Dermis microvascular lymphatic vessel endothelial cell (primary cell): ENCODE measurements at regions not wholly inside any gene's neighbourhood (a gene's known extent, or its start where the extent isn't known, plus 50 kb on each side); places are given as distances from the start of the nearest gene placed in this dataset.
"Not testable (repeated sequence)": the region's sequence is repeated elsewhere in the genome, so short reads cannot be mapped to it uniquely, and the experiment has no call there.

Experiments used
- DNase-seq, 2 donors: peaks; one replicate each; pipeline versions ENCODE4 v3.0.0 to v3.0.0-alpha.2; 2010; ENCODE audit warnings: low read depth in 2 of 2

DNA sequence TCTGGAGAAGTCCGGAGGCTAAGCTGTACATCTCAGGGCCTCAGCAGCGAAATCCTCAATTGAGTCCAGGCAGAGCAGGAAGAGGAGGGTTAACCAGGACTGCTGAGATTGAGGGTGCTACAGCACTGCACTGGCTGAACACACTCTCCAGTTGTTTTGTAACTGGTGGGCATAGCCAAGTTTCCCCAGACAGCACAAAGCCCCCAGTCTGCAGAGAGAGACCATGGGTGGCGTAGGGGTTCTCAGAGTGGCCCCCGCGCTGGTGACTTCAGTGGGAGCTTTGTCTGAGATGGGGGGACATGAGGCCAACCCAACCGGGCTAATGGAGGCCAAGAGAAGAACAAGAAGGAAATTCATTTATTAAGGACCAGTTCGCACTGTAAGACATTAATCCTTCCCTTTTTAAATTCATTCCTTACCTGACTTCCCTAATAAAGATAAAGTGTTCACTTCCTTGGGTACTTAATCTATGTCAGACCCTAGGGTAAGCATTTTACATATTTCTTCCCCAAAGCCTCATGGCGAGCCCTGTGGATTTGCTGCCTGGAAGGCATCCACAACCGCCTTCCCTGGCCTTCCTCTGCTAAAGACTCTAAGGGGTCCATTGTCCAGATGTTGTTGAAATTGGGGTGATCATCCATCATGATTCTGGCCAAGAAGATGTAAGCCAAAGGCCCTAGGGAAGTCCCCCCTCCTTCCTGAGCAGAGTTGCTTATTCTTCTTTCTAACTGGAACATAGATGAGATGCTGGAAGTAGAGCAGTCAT is 121.4 kb upstream of the CHST15 start:
- no peak for DNase-seq

DNA sequence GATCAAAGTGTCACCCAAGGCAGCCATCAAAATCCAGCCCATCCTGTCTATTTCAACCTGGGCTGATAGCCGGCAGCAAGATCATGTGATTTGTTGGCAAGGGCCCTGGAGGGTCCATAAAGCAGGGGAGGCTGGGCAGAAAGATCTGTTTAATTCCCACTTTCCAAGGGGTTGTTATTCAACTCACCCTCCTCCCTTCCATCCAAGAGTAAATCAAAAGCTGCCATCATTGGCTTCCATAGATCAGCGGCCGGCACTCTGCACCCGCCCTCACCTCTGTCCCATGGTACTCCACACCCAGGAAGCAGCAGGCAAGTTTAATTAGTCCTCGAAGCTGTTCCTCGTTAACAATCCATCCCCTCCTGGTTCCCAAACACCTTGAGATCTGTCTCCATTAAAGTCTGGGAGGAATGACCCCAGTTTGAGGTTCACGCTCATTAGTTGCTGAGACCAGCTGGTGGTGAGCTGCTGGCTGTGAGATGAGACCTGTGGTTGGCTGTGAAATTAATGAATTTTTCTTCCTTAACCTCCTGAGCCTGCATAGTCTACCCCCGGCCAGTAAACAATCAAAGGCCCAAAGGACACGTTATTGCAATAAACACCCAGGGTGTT is 120.6 kb upstream of the CHST15 start:
- DNase-seq = no peak

DNA sequence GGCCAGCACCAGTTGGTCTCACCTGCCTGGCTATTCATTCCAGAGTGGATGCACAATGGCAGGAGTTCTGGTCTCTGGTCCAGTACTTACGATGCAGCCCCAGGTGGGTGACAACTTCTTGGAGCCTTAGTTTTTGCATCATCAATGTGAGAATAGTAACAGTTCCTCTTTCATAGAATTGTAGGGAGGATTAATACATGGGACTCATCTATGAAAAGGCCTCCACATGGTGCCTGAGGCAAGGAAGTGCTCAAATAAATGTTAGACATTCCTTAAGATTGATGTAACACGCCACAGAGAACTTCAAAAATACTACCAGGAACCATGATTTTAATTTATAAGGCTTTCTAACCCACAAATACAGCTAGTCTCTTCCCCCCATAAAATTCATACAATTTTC is 120.1 kb upstream of the CHST15 start:
- no peak for DNase-seq

DNA sequence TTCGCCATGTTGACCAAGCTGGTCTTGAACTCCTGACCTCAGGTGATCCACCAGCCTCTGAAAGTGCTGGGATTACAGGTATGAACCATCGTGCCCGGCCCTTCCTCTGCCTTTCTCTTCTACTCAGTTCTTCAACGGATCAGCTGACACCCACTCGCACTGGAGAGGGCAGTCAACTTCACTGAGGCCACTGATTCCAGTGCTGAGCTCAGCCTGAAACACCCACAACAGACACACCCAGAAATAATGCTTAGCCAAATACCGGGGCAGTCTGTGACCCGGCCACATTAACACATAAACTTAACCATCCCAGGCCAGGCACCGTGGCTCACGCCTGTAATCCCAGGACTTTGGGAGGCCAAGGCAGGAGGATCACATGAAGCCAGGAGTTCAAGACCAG is 119.3 kb upstream of the CHST15 start:
- no peak for DNase-seq

DNA sequence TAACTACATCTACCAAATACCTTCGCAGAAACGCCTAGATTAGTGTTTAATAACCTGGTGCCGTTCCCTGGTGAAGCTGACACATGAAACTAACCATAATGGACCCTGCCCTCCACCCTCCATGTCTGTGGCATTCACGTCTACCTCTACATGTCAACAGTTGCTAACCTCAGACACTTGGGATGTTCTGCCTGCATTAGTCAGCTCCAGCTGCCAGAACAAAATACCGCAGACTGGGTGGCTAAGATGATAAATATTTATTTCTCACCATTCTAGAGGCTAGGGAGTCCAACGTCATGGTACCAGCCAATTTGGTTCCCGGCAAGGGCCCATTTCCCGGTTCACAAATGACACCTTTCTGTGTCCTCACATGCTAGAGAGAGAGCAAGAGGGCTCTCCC is 118.5 kb upstream of the CHST15 start:
- DNase-seq = no peak

DNA sequence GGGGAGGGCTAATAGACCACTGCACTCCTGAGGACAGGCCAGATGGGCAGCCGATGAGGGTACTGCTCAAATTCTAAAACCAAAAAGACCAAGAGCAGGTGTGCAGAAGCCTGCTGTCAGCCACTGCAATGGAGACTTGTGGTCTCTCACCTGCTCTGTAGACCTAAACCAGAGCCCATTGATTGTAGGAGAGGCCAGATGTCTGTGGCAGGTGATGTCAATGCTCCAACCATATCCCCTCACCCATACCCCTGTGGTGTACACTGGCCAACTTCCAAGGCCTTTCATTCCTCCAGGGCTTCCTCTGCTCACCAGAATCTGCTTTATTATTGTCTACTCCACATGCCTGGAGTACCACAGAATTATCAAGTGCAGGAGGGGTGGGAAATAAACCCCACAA is 116.9 kb upstream of the CHST15 start:
- no peak for DNase-seq

DNA sequence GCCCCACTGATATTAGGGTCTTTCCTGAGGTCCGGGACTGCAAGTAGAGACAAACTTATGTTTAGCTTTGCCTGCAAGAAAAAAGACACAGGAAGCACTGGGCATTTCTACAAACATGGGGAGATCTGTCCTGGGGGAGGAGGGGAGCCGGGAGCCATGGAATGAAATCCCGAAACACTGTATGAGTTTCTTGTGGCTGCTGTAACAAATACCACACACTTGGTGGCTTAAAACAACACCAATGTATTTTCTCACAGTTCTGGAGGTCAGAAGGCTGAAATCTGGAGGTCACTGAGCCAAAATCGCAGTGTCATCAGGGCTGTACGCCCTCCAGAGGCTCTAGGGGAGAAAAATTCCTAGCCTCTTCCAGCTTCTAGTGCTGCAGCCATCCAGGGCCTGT is 114.0 kb upstream of the CHST15 start:
- DNase-seq = no peak

DNA sequence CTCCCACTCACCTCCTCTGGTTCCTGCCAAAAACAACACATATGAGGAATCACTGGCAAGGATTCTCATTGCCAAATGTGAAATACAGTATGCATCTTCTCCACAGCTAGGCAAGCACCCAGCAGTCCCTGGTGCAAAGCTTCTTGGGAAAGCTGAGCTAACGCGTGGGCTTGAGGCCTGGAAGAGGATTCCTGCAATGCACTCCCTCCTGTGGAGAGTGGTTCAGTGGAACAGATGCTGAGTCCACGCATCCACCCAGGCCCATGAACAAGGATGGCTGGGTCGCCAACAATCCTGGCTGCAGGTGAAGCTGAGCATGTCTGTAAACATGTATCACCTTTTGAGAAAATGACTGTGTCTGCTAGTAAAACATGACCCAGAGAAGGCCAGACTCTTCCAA is 113.2 kb upstream of the CHST15 start:
- DNase-seq = no peak

DNA sequence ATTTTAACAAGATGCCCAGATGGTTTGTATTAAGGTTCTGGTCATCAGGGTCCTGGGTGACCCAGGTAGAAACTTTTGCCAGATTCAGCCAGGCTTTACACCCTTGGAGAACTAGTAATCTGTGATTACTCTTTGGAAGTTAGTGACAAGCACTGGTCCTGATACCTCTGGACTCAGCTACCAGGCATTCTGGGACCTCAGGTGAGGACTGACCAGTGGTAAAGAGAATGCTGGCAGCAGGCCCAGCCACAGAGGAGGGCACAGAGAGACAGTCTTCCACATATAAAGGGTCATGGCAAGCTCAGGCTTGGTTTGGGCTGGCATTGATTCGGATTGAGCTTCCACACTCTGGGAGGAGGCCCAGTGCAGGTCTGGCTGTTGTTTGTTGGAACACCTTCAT is 112.0 kb upstream of the CHST15 start:
- DNase-seq = no peak

DNA sequence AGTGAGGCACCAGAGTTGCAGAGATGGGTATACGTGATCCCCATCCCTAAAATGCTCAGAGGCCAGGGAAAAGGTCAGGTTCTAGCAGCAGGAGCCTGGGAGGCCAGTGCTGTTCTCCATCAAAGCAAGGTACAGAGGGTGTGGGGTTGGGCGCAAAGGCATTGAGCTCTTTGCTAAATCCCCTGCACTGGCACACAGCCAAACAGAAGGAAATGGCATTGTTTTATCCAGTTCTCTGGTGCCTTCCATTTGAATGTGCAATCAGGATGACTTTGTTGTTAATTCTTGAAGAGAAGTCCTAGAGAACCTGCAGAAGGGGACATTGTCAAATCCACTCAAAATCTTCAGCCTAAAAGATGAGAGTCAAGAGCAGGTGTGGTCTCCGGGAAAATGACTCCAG is 111.3 kb upstream of the CHST15 start:
- peak in 1 of 2 donors; percentile 37 for DNase-seq

DNA sequence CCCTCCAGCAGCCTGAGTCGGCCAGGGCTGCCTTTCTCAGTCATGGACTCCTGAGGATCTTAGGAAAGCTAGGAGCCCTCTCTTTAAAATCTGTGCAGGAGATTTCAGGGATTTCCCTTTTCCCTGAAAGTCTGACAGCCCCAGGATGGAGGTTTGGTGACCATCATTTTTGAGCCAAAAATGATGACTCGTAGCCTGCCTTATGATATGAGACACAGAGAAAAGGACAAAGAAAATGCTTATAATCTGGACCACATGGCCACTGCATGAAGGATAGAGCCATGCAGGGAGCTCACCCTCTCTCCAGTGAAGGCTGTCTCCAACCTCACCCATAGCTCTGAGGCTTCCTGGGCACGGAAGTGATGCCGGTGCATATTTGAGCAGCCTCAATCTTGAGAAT is 106.6 kb upstream of the CHST15 start:
- DNase-seq = no peak

DNA sequence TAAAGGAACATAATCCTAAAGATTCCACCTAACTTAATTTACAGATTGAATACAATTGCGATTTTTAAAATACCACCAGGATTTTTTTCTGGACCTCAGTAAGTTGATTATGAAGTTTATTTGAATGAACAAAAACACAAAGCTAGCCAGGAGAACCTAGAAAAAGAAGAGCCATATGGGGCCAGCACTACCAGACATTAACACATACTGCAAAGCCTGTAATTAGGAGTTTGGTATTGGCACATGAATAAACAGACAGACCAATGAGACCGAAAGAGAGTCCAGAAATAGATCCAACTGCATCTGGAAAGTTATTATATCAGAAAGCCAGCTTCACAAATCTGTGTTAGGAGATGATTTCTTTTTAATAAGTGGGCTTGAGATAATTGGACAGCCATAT is 105.5 kb upstream of the CHST15 start:
- no peak for DNase-seq

DNA sequence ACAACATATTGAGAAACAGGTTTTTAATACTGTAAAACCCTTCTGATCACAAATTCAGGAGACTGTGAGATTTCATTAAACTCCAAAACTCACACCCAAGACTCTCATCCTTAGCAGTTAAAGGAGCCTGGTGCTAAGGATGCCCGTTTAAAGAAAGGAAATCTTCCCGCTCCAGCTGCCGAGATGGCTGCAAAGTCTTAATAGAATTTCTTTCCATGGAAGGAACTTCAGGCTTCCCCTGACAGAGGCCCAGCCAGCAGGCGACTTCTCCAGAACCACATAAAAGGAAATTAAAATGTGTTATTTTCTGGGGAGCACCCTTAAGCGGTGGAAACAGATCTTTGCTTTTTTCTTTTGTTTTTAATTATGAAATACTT is 104.7 kb upstream of the CHST15 start:
- DNase-seq = no peak

DNA sequence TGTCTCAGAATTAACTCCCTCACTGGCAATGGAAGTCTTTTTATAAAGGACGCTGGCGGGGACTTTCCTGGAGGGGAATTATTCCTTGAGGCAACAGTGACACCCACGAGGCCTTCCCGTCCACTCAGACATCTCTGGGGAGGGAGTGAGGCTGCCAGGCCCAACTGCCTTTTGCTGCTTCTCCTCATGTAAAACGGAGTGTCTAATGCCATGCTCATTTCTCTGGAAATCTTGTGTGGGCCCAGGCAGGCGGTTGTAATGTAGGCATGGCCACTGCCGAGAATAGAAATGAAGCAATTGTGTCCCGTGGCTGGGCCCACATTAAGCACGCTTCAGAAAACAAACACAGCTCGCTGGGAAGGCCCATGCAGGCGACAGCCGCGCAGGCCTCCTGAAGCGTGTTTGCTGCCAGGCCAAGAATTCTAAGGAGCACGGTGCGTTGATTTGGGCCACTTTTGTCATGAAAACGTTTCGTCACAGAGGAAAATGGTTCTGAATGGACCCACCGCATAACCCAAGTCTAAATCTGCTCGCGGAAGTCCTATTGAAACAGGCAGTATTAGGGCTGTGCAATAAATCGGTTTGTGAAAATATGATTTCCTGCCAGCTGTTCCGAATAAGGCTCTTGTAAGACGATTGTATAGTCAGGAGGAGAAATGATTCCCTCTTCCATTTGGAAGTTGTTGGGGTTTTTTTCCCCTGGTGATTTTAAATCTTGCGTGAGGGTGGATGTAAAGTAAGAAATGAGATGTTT is 104.2 kb upstream of the CHST15 start:
- DNase-seq = no peak

DNA sequence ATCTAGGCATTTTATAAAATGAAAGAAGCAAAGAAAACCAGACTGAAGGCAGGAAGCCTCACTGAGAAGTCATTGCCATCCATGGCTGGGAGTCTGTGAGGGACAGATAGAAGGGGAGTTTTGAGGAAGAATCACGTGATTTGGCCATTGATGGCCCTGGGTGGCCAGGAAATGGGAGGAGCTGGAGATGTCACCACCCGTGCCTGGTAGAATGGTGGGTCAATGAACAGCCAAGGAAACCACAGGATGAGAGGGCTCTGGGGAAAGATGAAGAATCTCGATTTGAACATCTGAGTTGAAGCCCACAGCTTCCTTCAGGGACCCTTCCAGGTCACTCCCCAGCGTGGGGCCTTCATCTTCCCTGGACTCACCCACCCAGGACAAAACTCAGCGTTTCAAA is 103.3 kb upstream of the CHST15 start:
- DNase-seq = no peak

DNA sequence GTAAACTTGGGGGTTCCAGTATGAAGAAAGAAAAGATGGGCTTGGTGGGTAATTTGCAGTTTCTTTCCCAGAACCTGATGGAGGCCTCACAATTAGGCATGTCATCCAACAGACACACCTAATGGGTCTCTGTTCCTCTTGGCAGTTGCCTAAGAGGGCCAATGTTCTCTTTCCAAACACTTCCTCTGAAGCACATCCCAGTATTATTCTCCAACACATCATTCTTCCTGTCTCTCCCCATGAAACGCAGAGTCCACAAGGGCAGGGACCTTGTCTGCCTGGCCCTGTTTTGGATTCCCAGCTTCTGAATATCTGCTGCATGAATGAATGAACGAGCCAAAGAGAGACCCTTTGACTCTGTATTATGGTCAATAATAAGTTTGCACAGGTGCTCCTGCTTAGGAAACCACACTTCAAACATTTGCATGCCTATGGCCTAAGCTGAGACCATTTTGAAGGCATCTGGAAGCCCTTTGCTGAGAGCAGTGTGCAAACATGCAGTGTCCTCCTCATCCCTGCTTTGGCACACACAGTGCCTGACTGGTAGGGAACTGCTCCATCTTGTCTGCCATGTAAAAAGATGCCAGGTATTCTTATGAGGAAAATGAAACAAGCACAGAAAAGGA is 100.9 kb upstream of the CHST15 start:
- peak; percentile 6 to 40 for DNase-seq

DNA sequence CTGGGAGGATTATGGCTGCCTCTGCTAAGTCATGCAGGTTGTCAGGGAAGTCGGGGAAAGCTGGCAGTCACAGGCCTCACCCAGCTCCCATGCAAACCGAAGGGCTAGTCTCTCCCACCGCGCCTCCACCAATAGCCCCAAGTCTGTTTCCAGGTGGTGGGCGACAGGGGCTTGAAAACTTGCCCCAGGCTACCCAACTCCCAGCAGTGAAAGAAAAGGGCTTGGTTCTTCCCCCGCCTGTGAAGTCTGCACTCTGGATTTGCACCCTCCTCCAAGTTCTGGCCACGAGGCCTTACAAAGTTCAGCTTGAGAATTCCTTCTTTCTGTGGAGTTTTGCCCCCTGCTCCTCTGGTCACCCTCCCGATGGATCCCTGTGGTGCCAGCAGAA is 99.9 kb upstream of the CHST15 start:
- no peak for DNase-seq

DNA sequence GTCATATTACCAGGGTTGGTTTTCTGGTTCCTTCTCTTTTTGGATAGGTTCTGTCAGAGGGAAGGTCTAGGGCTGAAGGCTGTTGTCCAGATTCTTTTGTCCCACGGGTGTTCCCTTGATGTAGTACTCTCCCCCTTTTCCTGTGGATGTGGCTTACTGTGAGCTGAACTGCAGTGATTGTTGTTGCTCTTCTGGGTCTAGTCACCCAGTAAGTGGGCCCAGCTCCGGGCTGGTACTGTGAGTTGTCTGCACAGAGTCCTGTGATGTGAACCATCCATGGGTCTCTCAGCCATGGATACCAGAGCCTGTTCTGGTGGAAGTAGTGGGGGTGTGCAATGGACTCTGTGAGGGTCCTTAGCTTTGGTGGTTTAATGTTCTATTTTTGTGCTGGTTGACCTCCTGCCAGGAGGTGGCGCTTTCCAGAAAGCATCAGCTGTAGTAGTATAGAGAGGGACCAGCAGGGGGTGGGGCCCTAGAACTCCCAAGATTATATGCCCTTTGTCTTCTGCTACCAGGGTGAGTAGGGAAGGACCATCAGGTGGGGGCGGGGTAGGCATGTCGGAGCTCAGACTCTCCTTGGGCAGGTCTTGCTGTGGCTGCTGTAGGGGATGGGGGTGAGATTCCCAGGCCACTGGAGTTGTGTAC is 99.4 kb upstream of the CHST15 start:
- DNase-seq = not testable (repeated sequence)

DNA sequence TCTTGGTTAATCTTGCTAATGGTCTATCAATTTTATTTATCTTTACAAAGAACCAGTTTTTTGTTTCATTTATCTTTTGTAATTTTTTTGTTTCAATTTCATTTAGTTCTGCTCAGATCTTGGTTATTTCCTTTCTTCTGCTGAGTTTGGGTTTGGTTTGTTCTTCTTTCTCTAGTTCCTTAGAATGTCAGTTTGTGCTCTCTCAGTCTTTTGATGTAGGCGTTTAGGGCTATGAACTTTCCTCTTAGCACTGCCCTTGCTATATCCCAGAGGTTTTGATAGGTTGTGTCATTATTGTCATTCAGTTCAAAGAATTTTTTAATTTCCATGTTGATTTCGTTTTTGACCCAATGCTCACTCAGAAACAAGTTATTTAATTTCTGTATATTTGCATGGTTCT is 97.1 kb upstream of the CHST15 start:
- DNase-seq = not testable (repeated sequence)

DNA sequence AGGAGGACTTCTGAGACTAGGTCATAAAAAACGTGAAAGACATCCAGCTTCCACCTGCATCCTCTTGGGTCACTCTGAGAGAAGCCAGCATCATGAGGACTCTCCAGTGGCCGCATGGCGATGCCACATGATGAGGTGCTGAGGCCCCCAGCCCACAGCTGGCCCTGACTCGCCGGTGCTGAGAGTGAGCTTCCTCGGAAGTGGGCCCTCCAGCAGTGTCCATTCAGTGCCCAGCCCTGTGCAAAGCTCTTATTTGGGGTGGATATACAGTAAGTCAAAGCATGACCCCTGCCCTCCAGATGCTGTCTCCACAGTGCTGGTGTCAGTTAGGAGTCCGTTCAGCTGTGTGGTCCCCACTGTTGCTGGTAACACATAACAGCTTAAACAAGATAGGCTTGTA is 93.6 kb upstream of the CHST15 start:
- no peak for DNase-seq

DNA sequence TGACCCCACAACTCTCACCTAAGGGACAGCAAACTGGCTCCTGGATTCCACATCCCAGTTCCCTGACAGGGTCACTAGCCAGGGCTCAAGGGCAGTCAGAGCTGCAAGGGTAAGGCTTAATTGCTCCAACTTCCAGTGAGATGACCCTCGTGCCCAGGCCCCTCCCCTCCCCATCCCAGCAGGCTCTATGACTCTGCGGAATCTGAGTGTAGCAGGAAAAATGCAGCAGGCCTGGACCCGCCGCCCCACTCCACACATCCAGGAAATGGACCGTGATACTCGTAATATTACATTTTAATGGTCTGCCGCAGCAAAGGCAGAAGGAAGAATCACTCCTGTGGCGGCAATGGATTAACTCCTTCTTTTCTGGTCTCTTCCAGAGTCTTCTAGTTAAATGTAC is 91.7 kb upstream of the CHST15 start:
- DNase-seq = no peak
